OCI-LY7 (cell line): ENCODE measurements at regions not wholly inside any gene's neighbourhood (a gene's known extent, or its start where the extent isn't known, plus 50 kb on each side); places are given as distances from the start of the nearest gene placed in this dataset.

ENCODE experiments used
- CTCF ChIP-seq: fragments of 200-600 bp; sonication (generic); conservative IDR thresholded peaks from 2 replicates; pipeline ENCODE4 v1.5.1; 2014; ENCODE audit warnings: mild to moderate bottlenecking, antibody characterized with exemption, low read length, moderate library complexity, mixed read lengths
- EZH2phosphoT487 ChIP-seq: fragments of 200-600 bp; sonication (generic); IDR thresholded peaks from 2 replicates; pipeline ENCODE4 v1.6.1; 2018; ENCODE audit warnings: low read depth, borderline replicate concordance, mild to moderate bottlenecking, mixed run types, antibody characterized with exemption, low read length, moderate library complexity, mixed read lengths

- TF ChIP-seq CTCF (no peak), EZH2phosphoT487 (no peak)
Measured at GRCh38 chr2:226578373-226578772, 221.2 kb downstream of the IRS1 start.
